Type B pancreatic cell (in vitro differentiated cells): ENCODE measurements at regions not wholly inside any gene's neighbourhood (a gene's known extent, or its start where the extent isn't known, plus 50 kb on each side); places are given as distances from the start of the nearest gene placed in this dataset.
A peak's percentile ranks its signal among the peaks of the same experiment; 100 is the strongest.

Experiments
- DNase-seq: peaks from one replicate; pipeline ENCODE4 v3.0.0; 2021; ENCODE audit warnings: mixed read lengths; ENCODE audit not compliant: unreplicated experiment; ENCODE audit errors: extremely low spot score
- H3K27ac Mint-ChIP-seq: 2 replicates; pipeline ENCODE4 v1.8.0; 2021; ENCODE audit warnings: mild to moderate bottlenecking, mixed read lengths
- H3K27me3 Mint-ChIP-seq: 2 replicates; pipeline ENCODE4 v1.8.0; 2021; ENCODE audit warnings: mixed read lengths
- H3K36me3 Mint-ChIP-seq: 2 replicates; pipeline ENCODE4 v1.8.0; 2021; ENCODE audit warnings: mixed read lengths
- H3K4me1 Mint-ChIP-seq: one replicate; pipeline ENCODE4 v1.8.0; 2021; ENCODE audit warnings: mixed read lengths; ENCODE audit not compliant: unreplicated experiment
- H3K4me3 Mint-ChIP-seq: 2 replicates; pipeline ENCODE4 v1.8.0; 2021; ENCODE audit warnings: mild to moderate bottlenecking, mixed read lengths
- H3K9me3 Mint-ChIP-seq: 2 replicates; pipeline ENCODE4 v1.8.0; 2021; ENCODE audit warnings: mixed read lengths
- CTCF ChIP-seq: fragments of 200-600 bp; sonication (generic); conservative IDR thresholded peaks from 2 replicates; pipeline ENCODE4 v1.5.0; 2021; ENCODE audit warnings: antibody characterized with exemption, mild to moderate bottlenecking

GRCh38 chr5:105754056-105754455, 1916.7 kb downstream of the EFNA5 start:
- Mint-ChIP-seq H3K9me3 (peaks cover 7% of the 10 kb centered on the region), H3K4me1 (peaks cover 7% of the 10 kb centered on the region), H3K27me3 (no peaks in the 10 kb centered on the region), H3K36me3 (peaks cover 6% of the 10 kb centered on the region), H3K27ac (peak overlapping the region; percentile 6), H3K4me3 (no peak overlapping the region)
- no peak for DNase-seq
- no peak for TF ChIP-seq CTCF

GRCh38 chr5:105752801-105753200, 1917.9 kb downstream of the EFNA5 start:
- no peak overlapping the region for H3K27ac Mint-ChIP-seq
- TF ChIP-seq CTCF: no peak
- no peak for DNase-seq
- peaks cover 4% of the 10 kb centered on the region for H3K9me3 Mint-ChIP-seq
- H3K4me1 Mint-ChIP-seq: peaks cover 7% of the 10 kb centered on the region
- H3K27me3 Mint-ChIP-seq: no peaks in the 10 kb centered on the region
- H3K36me3 Mint-ChIP-seq: no peaks in the 10 kb centered on the region
- H3K4me3 Mint-ChIP-seq: no peak overlapping the region

GRCh38 chr5:105751908-105752307, 1918.8 kb downstream of the EFNA5 start:
- no peaks in the 10 kb centered on the region for H3K36me3 Mint-ChIP-seq
- no peaks in the 10 kb centered on the region for H3K27me3 Mint-ChIP-seq
- no peak for DNase-seq
- H3K4me3 Mint-ChIP-seq: no peak overlapping the region
- H3K4me1 Mint-ChIP-seq: peaks cover 7% of the 10 kb centered on the region
- TF ChIP-seq CTCF: no peak
- H3K9me3 Mint-ChIP-seq: peaks cover 4% of the 10 kb centered on the region
- no peak overlapping the region for H3K27ac Mint-ChIP-seq

GRCh38 chr5:105745111-105745510, 1925.6 kb downstream of the EFNA5 start:
- no peaks in the 10 kb centered on the region for H3K36me3 Mint-ChIP-seq
- no peaks in the 10 kb centered on the region for H3K4me1 Mint-ChIP-seq
- DNase-seq: no peak
- H3K4me3 Mint-ChIP-seq: no peak overlapping the region
- TF ChIP-seq CTCF: no peak
- H3K27ac Mint-ChIP-seq: no peak overlapping the region
- H3K27me3 Mint-ChIP-seq: no peaks in the 10 kb centered on the region
- peaks cover 4% of the 10 kb centered on the region for H3K9me3 Mint-ChIP-seq

GRCh38 chr5:105740242-105740641, 1930.5 kb downstream of the EFNA5 start:
- no peak for TF ChIP-seq CTCF
- Mint-ChIP-seq H3K27me3 (no peaks in the 10 kb centered on the region), H3K4me3 (no peak overlapping the region), H3K4me1 (no peaks in the 10 kb centered on the region), H3K36me3 (no peaks in the 10 kb centered on the region), H3K27ac (no peak overlapping the region), H3K9me3 (no peaks in the 10 kb centered on the region)
- no peak for DNase-seq

- H3K36me3 Mint-ChIP-seq: no peaks in the 10 kb centered on the region
- no peaks in the 10 kb centered on the region for H3K27me3 Mint-ChIP-seq
- H3K27ac Mint-ChIP-seq: no peak overlapping the region
Measured at GRCh38 chr5:105739732-105740131, 1931.0 kb downstream of the EFNA5 start.

More at GRCh38 chr5:105739732-105740131, 1931.0 kb downstream of the EFNA5 start:
- Mint-ChIP-seq H3K4me1 (no peaks in the 10 kb centered on the region), H3K4me3 (no peak overlapping the region), H3K9me3 (no peaks in the 10 kb centered on the region)
- no peak for DNase-seq
- no peak for TF ChIP-seq CTCF
